ENCODE measurements at regions not wholly inside any gene's neighbourhood (a gene's known extent, or its start where the extent isn't known, plus 50 kb on each side); places are given as distances from the start of the nearest gene placed in this dataset.

GRCh38 chr3:1513662-1514061 is 420.8 kb downstream of the CNTN6 start:
- no peaks in the 10 kb centered on the region for H3K9me3 Mint-ChIP-seq
- H3K27me3 Mint-ChIP-seq (ENCODE audit: low read depth), result no peaks in the 10 kb centered on the region
- peak overlapping the region; percentile 45 to 83 (median 81) for H3K27ac Mint-ChIP-seq
- H3K4me3 Mint-ChIP-seq, result no peak overlapping the region
- H3K36me3 Mint-ChIP-seq (ENCODE audit: low read depth), result no peaks in the 10 kb centered on the region
- peaks cover 29% of the 10 kb centered on the region for H3K4me1 Mint-ChIP-seq
- no peak for TF ChIP-seq CTCF (IDR thresholded peaks at IDR 0.05; ENCODE audit: unreplicated experiment in 3 of 3)

- Mint-ChIP-seq H3K9me3 (no peaks in the 10 kb centered on the region), H3K27me3 (ENCODE audit: low read depth) (no peaks in the 10 kb centered on the region)
- TF ChIP-seq CTCF (IDR thresholded peaks at IDR 0.05; ENCODE audit: unreplicated experiment in 3 of 3), result no peak
These were observed 423.1 kb downstream of the CNTN6 start for GRCh38 chr3:1515882-1516281.

GRCh38 chr3:1527786-1528185 is 435.0 kb downstream of the CNTN6 start:
- TF ChIP-seq CTCF (IDR thresholded peaks at IDR 0.05; ENCODE audit: unreplicated experiment in 3 of 3), result no peak
- Mint-ChIP-seq H3K4me1 (peaks cover 22% of the 10 kb centered on the region), H3K9me3 (no peaks in the 10 kb centered on the region), H3K36me3 (ENCODE audit: low read depth) (no peaks in the 10 kb centered on the region), H3K27ac (peak overlapping the region in 1 of 3 experiments; percentile 67), H3K27me3 (ENCODE audit: low read depth) (no peaks in the 10 kb centered on the region), H3K4me3 (no peak overlapping the region)

More at GRCh38 chr3:1515882-1516281, 423.1 kb downstream of the CNTN6 start:
- Mint-ChIP-seq H3K27ac (peak overlapping the region; percentile 8 to 87 (median 72)), H3K4me1 (peaks cover 29% of the 10 kb centered on the region), H3K36me3 (ENCODE audit: low read depth) (no peaks in the 10 kb centered on the region), H3K4me3 (peak overlapping the region in 1 of 3 experiments; percentile 23)

GRCh38 chr3:1528621-1529020 is 435.8 kb downstream of the CNTN6 start:
- no peak overlapping the region for H3K4me3 Mint-ChIP-seq
- no peaks in the 10 kb centered on the region for H3K36me3 Mint-ChIP-seq (ENCODE audit: low read depth)
- peaks cover 22% of the 10 kb centered on the region for H3K4me1 Mint-ChIP-seq
- peak overlapping the region in 1 of 3 experiments; percentile 67 for H3K27ac Mint-ChIP-seq
- H3K27me3 Mint-ChIP-seq (ENCODE audit: low read depth), result no peaks in the 10 kb centered on the region
- no peak for TF ChIP-seq CTCF (IDR thresholded peaks at IDR 0.05; ENCODE audit: unreplicated experiment in 3 of 3)
- H3K9me3 Mint-ChIP-seq, result no peaks in the 10 kb centered on the region

- Mint-ChIP-seq H3K27me3 (ENCODE audit: low read depth) (no peaks in the 10 kb centered on the region), H3K36me3 (ENCODE audit: low read depth) (no peaks in the 10 kb centered on the region), H3K9me3 (no peaks in the 10 kb centered on the region), H3K4me1 (peaks cover 29% of the 10 kb centered on the region), H3K4me3 (no peak overlapping the region), H3K27ac (peak overlapping the region in 2 of 3 experiments; percentile 67 to 80)
- TF ChIP-seq CTCF (IDR thresholded peaks at IDR 0.05; ENCODE audit: unreplicated experiment in 3 of 3), result no peak
These were observed 436.9 kb downstream of the CNTN6 start for GRCh38 chr3:1529676-1530075.

- Mint-ChIP-seq H3K4me1 (peaks cover 29% of the 10 kb centered on the region), H3K9me3 (peaks cover 6% of the 10 kb centered on the region), H3K27me3 (ENCODE audit: low read depth) (no peaks in the 10 kb centered on the region), H3K4me3 (no peak overlapping the region), H3K36me3 (ENCODE audit: low read depth) (no peaks in the 10 kb centered on the region), H3K27ac (peak overlapping the region in 1 of 3 experiments; percentile 49)
- no peak for TF ChIP-seq CTCF (IDR thresholded peaks at IDR 0.05; ENCODE audit: unreplicated experiment in 3 of 3)
These were observed 439.2 kb downstream of the CNTN6 start for GRCh38 chr3:1531981-1532380.

Measured in nephron (organoid).